A673 (cell line): ENCODE measurements at regions not wholly inside any gene's neighbourhood (a gene's known extent, or its start where the extent isn't known, plus 50 kb on each side); places are given as distances from the start of the nearest gene placed in this dataset.

Source experiments
- EZH2 ChIP-seq: fragments of 200-600 bp; sonication (generic); IDR thresholded peaks from 2 replicates; pipeline ENCODE4 v1.6.1; 2017; ENCODE audit warnings: borderline replicate concordance, low read depth, mild to moderate bottlenecking, mixed read lengths, antibody characterized with exemption, low read length; ENCODE audit not compliant: poor library complexity, severe bottlenecking
- TF ChIP-seq, protein P1 (sequence below): fragments of 300-800, 200-600 bp; sonication (generic); conservative IDR thresholded peaks from 2 replicates; pipeline ENCODE4 v1.5.1; 2017; ENCODE audit warnings: low read depth, mild to moderate bottlenecking, antibody characterized with exemption, low read length, moderate library complexity, mixed read lengths

DNA sequence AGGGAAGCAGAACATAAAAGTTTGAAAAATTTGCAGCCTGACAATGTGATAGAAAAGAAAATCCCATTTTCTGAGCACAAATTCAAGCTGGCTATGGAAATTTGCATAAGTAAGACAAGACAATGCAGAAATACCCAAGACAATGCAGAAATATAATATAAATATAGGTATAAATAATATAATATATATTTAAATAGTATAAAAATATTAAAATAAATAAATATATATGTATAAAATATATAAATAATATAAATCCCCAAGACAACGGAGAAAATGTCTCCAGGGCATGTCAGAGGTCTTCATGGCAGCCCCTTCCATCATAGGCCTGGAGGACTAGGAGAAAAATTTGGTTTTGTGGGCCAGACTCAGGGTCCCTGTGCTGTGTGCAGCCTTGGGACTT, 125.0 kb upstream of the AADAT start:
- TF ChIP-seq, protein P1, sequence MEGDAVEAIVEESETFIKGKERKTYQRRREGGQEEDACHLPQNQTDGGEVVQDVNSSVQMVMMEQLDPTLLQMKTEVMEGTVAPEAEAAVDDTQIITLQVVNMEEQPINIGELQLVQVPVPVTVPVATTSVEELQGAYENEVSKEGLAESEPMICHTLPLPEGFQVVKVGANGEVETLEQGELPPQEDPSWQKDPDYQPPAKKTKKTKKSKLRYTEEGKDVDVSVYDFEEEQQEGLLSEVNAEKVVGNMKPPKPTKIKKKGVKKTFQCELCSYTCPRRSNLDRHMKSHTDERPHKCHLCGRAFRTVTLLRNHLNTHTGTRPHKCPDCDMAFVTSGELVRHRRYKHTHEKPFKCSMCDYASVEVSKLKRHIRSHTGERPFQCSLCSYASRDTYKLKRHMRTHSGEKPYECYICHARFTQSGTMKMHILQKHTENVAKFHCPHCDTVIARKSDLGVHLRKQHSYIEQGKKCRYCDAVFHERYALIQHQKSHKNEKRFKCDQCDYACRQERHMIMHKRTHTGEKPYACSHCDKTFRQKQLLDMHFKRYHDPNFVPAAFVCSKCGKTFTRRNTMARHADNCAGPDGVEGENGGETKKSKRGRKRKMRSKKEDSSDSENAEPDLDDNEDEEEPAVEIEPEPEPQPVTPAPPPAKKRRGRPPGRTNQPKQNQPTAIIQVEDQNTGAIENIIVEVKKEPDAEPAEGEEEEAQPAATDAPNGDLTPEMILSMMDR, result no peak
- TF ChIP-seq EZH2, result no peak
